ENCODE measurements at regions not wholly inside any gene's neighbourhood (a gene's known extent, or its start where the extent isn't known, plus 50 kb on each side); places are given as distances from the start of the nearest gene placed in this dataset.

DNA sequence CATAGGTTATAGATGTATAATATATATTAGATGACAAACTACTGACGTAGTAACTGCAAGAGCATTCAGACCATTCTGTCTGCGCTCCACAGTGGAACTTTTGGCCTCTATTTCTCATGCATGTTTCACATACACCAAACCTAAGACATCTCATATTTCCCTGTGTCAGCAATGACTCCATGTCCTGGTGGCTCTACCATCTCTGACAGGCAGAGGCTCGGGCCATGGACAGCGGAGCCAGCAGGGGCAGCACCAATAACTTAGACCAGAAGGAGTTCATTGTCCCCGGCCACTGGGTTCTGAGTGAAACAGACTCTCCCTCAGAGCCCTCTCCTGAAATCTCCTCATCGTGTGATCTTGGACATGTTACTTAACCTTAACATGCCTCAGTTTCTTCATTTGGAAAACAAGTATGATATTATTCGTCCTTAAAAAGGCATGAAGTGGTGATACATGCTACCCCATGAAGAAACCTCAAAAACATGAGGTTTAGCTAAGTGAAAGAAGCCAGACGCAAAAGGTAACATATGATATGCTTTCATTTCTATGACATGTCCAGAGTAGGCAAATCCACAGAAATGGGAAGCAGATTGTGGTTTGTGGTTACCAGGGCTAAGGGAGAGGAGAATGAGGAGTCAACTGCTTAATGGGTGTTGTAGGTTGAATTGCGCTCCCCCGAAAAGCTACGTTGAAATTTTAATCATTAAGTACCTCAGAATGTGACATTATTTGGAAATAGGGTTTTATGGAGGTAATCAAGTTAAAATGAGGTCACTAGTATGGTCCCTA lies 564.0 kb upstream of the JARID2 start:
- no peak for DNase-seq

GRCh38 chr6:14682812-14683211 lies 563.1 kb upstream of the JARID2 start:
- DNase-seq, result no peak

DNA sequence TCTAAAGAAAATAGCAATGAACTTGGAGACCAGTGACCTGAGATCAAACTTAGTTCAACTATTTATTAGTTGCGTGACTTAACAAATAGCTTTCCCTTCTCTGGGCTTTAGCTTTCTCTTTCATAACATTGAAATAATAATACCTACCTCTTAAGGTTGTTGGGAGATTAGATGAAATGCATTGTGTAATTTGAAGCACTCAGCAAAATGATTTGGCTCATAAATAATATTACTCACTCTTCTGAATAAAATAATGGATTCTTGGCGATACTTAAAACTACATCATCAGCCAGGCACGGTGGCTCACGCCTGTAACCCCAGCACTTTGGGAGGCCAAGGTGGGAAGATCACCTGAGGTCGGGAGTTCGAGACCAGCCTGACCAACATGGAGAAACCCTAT lies 556.2 kb upstream of the JARID2 start:
- no peak for DNase-seq

GRCh38 chr6:14690120-14691056 lies 555.5 kb upstream of the JARID2 start:
- DNase-seq, result no peak

GRCh38 chr6:14692208-14692607 lies 553.7 kb upstream of the JARID2 start:
- no peak for DNase-seq

- no peak for DNase-seq
Measured at GRCh38 chr6:14693301-14694192, 552.3 kb upstream of the JARID2 start.

DNA sequence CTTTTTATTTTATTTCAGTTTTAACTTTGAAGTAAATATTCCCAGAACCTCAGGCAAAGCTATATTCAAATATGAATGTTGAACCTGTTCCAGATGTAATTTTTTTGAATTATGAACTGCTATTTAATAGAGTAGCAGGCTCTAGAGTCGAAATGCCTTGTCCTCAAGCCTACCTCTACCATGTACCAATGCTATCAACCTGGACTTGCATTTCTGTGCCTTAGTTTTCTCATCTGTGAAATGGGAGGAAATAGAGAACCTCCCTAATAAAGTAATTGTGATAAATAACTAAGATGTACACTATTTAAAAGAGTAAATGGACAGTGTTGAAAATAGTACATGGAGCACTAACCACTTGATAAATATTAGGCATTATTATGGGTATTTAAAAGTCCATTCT lies 551.6 kb upstream of the JARID2 start:
- no peak for DNase-seq

GRCh38 chr6:14695579-14695978 lies 550.3 kb upstream of the JARID2 start:
- DNase-seq, result no peak

GRCh38 chr6:14696367-14696766 lies 549.5 kb upstream of the JARID2 start:
- no peak for DNase-seq

- no peak for DNase-seq
Measured at GRCh38 chr6:14697427-14697826, 548.4 kb upstream of the JARID2 start.

GRCh38 chr6:14699803-14700601 lies 545.9 kb upstream of the JARID2 start:
- no peak for DNase-seq

DNA sequence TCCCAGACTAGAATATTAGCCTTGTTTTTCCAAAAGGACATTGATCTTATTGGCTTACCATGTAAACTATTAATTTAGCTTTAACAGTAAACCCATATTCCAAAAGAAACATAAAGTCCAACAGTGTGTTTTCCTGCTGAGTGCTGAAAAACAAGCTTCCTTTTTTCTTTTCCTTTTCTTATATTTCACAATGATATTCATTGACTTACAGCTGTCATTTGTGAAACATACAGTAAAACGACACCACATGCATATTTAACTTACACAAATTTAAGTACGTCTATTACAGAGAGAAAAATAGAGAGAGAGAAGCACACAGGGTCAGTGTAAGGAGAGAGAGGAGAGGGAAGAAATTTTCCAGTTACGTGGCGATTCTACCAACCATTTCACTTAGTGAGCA lies 543.9 kb upstream of the JARID2 start:
- no peak for DNase-seq

DNA sequence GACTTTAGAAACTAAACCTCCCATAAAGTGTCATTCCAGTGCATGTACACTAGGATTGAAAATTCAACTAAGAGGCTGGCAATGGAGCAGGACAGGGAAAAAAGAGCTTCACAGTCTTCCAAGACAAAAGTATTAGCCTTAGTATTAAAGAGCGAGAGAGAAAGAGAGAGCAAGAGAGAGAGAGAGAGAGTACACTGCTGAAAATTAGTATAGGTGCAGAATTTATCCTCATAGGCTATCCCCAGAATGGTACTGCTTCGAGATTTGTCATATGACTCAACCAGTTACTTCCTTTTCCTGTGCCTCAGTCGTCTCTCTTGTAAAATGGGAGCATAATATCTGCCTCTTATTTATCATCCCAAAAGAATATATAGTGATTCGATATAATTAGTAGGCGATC lies 543.2 kb upstream of the JARID2 start:
- no peak for DNase-seq

- DNase-seq, result no peak
Measured at GRCh38 chr6:14703586-14703985, 542.3 kb upstream of the JARID2 start.

DNA sequence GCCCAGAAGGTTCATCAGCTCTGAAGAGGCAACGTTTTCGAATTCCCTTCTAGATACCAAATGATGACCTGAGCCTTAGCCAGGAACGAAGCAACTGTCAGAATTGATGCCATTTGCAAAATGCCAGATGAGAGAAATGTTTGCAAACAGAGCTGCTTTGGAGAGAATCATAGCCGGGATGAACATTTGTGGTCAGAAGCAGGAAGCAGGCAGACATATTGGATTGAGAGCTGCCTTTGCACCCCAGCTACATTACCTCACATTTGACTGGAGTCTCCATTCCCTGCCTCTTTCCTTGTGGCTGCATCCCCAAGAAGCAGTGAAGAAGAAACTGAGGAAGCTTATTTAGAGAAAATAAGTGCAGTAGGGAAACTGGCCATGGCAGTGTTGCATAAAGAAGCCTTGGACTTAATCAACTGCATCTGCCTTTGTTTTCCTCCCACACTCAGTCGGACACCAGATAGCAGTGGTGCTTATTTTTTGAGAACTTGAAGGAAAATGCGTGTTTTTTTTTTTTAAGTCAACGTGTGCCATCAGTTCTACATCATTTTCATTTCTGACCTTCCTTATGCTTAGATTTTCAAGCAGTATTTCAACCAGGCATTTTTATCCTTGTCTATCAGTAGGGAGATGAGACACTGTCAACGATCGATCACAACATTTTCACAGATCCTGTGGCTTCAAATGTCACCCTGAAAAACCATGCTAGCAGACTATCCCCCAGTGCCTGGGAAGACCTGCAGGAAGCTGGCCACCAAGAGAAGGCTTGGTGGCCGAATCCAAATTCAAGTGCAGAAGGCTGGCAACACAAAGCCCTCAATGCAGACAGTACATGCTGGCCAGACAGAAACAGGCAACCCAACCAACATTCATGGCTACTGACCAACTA lies 541.2 kb upstream of the JARID2 start:
- DNase-seq, result no peak

- no peak for DNase-seq
Measured at GRCh38 chr6:14705841-14706377, 540.0 kb upstream of the JARID2 start.

- DNase-seq, result no peak
Measured at GRCh38 chr6:14706378-14706929, 539.4 kb upstream of the JARID2 start.

GRCh38 chr6:14707276-14707675 lies 538.6 kb upstream of the JARID2 start:
- DNase-seq, result no peak

- DNase-seq, result no peak
Measured at GRCh38 chr6:14707971-14708465, 537.9 kb upstream of the JARID2 start.

GRCh38 chr6:14709066-14709670 lies 536.7 kb upstream of the JARID2 start:
- DNase-seq, result no peak
